ENCODE measurements at regions not wholly inside any gene's neighbourhood (a gene's known extent, or its start where the extent isn't known, plus 50 kb on each side); places are given as distances from the start of the nearest gene placed in this dataset.
A peak's percentile ranks its signal among the peaks of the same experiment; 100 is the strongest.
"Not testable (repeated sequence)": the region's sequence is repeated elsewhere in the genome, so short reads cannot be mapped to it uniquely, and the experiment has no call there.

GRCh38 chr10:90193240-90193985, 492.0 kb downstream of the KIF20B start:
- DNase-seq, result no peak

- no peak for DNase-seq
Measured at GRCh38 chr10:90195288-90195840, 494.0 kb downstream of the KIF20B start.

GRCh38 chr10:90197766-90198165, 496.4 kb downstream of the KIF20B start:
- DNase-seq, result no peak

- peak; percentile 24 for DNase-seq
Measured at GRCh38 chr10:90199093-90199492, 497.7 kb downstream of the KIF20B start.

- DNase-seq, result no peak
Measured at GRCh38 chr10:90199513-90199912, 498.1 kb downstream of the KIF20B start.

GRCh38 chr10:90204131-90204955, 503.0 kb downstream of the KIF20B start:
- DNase-seq, result no peak

GRCh38 chr10:90204956-90205314, 503.5 kb downstream of the KIF20B start:
- DNase-seq, result no peak

GRCh38 chr10:90205340-90205739, 503.9 kb downstream of the KIF20B start:
- DNase-seq, result no peak

GRCh38 chr10:90213346-90213745, 512.0 kb downstream of the KIF20B start:
- no peak for DNase-seq

- no peak for DNase-seq
Measured at GRCh38 chr10:90218846-90219245, 517.5 kb downstream of the KIF20B start.

GRCh38 chr10:90222372-90222771, 521.0 kb downstream of the KIF20B start:
- DNase-seq, result peak; percentile 0

GRCh38 chr10:90222939-90223338, 521.5 kb downstream of the KIF20B start:
- DNase-seq, result no peak

GRCh38 chr10:90224791-90225566, 523.6 kb downstream of the KIF20B start:
- DNase-seq, result no peak

- no peak for DNase-seq
Measured at GRCh38 chr10:90226517-90226916, 525.1 kb downstream of the KIF20B start.

- DNase-seq, result no peak
Measured at GRCh38 chr10:90227217-90227656, 525.8 kb downstream of the KIF20B start.

- DNase-seq, result no peak
Measured at GRCh38 chr10:90227786-90228185, 526.4 kb downstream of the KIF20B start.

GRCh38 chr10:90229486-90229885, 528.1 kb downstream of the KIF20B start:
- DNase-seq, result no peak

GRCh38 chr10:90233805-90234204, 532.4 kb downstream of the KIF20B start:
- not testable (repeated sequence) for DNase-seq

- DNase-seq, result no peak
Measured at GRCh38 chr10:90245623-90246022, 544.2 kb downstream of the KIF20B start.

- not testable (repeated sequence) for DNase-seq
Measured at GRCh38 chr10:90250784-90251183, 549.4 kb downstream of the KIF20B start.

GRCh38 chr10:90269699-90270098, 568.3 kb downstream of the KIF20B start:
- DNase-seq, result no peak

GRCh38 chr10:90274721-90275468, 573.5 kb downstream of the KIF20B start:
- no peak for DNase-seq

All from left kidney (tissue), 1 donor.